ENCODE measurements at regions not wholly inside any gene's neighbourhood (a gene's known extent, or its start where the extent isn't known, plus 50 kb on each side); places are given as distances from the start of the nearest gene placed in this dataset.

- no peak for TF ChIP-seq CTCF (IDR thresholded peaks at IDR 0.05; ENCODE audit: insufficient read depth, low read length)
- no peak for TF ChIP-seq GABPA (IDR thresholded peaks at IDR 0.05; ENCODE audit: low read depth)
Observed at GRCh38 chr7:85997515-85997914, 646.2 kb upstream of the GRM3 start.

All from HL-60 (cell line).